ENCODE measurements at regions not wholly inside any gene's neighbourhood (a gene's known extent, or its start where the extent isn't known, plus 50 kb on each side); places are given as distances from the start of the nearest gene placed in this dataset.
"Not testable (repeated sequence)": the region's sequence is repeated elsewhere in the genome, so short reads cannot be mapped to it uniquely, and the experiment has no call there.

DNA sequence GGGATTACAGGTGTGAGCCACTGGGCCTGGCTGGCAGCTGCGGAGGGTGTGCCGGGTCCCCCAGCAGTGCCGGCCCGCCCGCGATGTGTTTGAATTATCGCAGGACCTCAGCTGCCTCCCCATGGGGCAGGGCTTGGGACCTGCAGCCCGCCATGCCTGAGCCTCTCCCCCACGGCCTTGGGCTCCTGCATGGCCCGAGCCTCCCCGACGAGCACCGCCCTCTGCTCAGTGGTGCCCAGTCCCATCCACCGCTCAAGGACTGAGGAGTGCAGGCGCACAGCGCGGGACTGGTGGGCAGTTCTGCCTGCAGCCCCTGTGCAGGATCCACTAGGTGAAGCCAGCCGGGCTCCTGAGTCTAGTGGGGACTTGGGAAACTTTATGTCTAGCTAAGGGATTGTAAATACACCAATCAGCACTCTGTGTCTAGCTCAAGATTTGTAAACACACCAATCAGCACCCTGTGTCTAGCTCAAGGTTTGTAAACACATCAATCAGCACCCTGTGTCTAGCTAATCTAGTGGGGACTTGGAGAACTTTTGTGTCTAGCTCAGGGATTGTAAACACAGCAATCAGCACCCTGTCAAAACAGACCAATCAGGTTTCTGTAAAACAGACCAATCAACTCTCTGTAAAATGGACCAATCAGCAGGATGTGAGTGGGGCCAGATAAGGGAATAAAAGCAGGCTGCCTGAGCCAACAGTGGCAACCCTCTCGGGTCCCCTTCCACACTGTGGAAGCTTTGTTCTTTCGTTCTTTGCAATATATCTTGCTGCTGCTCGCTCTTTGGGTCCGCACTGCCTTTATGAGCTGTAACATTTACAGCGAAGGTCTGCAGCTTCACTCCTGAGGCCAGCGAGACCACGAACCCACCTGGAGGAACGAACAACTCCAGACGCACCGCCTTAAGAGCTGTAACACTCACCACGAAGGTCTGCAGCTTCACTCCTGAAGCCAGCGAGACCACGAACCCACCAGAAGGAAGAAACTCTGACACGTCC lies 287.8 kb downstream of the ALG10 start:
- ATAC-seq (replicated peaks in 6 of 8); H3K27ac ChIP-seq; in situ Hi-C loops (cut with MboI; ENCODE audit: low pct_unique_long_range_greater_than_20kb in 2 of 9, low sequenced_read_pairs in 9 of 9, unreplicated experiment in 9 of 9); H3K4me3 ChIP-seq; H3K4me1 ChIP-seq (replicated peaks in 1 of 2): not testable (repeated sequence)
- WGBS, 10 experiments = 24 to 100% (median 67%) methylated on average over 1 to 15 of the region's 32 CpGs; no CpG with 5 or more reads in 1 of the 10 experiments

DNA sequence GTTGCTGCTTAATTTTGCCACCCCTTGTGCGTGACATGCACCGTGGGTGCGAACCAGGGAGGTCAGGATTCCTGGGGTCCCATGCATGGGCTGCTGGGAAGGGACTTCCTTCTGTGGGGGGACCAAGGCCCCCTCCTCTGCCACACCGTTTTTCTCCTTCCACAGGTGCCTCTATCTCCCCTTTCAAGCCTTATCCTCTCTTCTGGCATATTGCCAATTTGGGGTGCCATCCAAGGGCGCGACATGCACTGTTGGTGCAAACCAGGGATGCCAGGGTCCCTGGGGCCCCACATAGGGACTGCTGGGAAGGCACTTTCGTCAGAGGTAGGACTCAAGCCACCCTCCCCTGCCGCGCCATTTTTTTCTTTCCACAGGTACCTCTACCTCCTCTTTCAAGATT lies 289.0 kb downstream of the ALG10 start:
- no peak for ATAC-seq (replicated peaks in 6 of 8)
- Histone ChIP-seq H3K4me3 (no peak overlapping the region), H3K4me1 (replicated peaks in 1 of 2) (no peaks in the 10 kb centered on the region), H3K27ac (no peak overlapping the region)
- in situ Hi-C loops (cut with MboI; ENCODE audit: low pct_unique_long_range_greater_than_20kb in 2 of 9, low sequenced_read_pairs in 9 of 9, unreplicated experiment in 9 of 9) = no loop called here
- 27 to 100% (median 66%) methylated on average over 1 to 7 of the region's 9 CpGs; no CpG with 5 or more reads in 3 of the 10 experiments for WGBS, 10 experiments

DNA sequence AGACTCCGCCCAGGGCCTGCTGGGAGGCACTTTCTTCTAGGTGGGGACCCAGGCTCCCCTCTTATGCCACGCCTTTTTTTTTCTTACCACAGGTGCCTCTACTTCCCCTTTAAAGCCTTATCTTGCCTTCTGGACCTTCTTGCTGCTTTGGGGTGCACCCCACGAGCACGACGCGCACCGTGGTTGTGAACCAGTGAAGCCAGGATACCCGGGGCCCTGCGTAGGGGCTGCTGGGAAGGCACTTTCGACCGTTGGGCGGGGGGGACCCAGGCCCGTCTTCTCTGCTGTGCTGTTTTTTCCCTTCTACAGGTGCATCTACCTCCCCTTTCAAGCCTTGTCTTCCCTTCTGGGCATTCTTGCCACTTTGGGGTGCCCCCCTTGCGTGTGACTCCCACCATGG lies 305.4 kb downstream of the ALG10 start:
- no peak for ATAC-seq (replicated peaks in 6 of 8)
- in situ Hi-C loops (cut with MboI; ENCODE audit: low pct_unique_long_range_greater_than_20kb in 2 of 9, low sequenced_read_pairs in 9 of 9, unreplicated experiment in 9 of 9) = no loop called here
- Histone ChIP-seq H3K27ac (no peak overlapping the region), H3K4me3 (no peak overlapping the region), H3K4me1 (replicated peaks in 1 of 2) (no peaks in the 10 kb centered on the region)
- WGBS, 10 experiments = 0 to 80% (median 40%) methylated on average over 1 to 2 of the region's 14 CpGs; no CpG with 5 or more reads in 3 of the 10 experiments

DNA sequence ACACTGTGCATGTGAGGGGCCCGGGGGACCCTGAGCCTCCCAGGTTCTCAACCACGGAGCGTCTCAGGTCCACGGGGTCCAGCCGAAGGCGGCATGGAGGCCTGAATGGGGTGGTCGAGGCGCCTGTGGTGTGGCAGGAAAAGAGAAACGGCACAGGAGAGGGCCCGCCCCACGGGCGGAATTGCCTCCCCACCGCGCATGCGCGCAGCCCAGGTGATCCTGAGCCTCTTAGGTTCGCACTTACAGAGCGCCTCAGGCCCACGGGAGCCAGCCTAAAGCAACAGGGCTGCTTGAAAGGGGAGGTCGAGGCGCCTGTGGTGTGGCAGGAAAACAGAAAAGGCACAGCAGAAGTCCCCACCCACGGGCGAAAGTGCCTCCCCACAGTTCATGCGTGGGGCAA lies 311.0 kb downstream of the ALG10 start:
- H3K4me1 ChIP-seq (replicated peaks in 1 of 2) = no peaks in the 10 kb centered on the region
- WGBS, 10 experiments = 0 to 67% (median 22%) methylated on average over 2 to 4 of the region's 24 CpGs; no CpG with 5 or more reads in 7 of the 10 experiments
- ATAC-seq (replicated peaks in 6 of 8) = no peak
- in situ Hi-C loops (cut with MboI; ENCODE audit: low pct_unique_long_range_greater_than_20kb in 2 of 9, low sequenced_read_pairs in 9 of 9, unreplicated experiment in 9 of 9) = no loop called here
- no peak overlapping the region for H3K4me3 ChIP-seq
- H3K27ac ChIP-seq = no peak overlapping the region

DNA sequence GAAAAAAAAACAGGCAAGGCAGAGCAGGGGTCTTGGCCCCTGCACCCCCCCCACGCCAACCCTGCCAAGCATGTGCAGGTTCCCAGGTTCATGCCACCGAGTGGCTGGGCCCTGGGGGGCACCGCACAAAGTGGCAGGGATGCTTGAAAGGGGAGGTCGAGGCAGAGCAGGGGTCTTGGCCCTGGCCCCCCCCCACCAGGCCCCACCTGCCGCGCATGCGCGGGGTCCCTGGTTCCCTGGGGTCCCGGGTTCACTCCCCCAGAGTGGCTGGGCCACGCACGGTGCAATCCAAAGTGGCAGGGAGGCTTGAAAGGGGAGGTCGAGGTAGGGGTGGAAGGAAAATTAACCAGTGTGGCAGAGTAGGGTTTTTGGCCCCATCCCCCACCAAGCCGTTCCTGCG lies 312.2 kb downstream of the ALG10 start:
- ATAC-seq (replicated peaks in 6 of 8) = no peak
- WGBS, 10 experiments = 80 to 100% methylated on average over 1 to 4 of the region's 14 CpGs; no CpG with 5 or more reads in 8 of the 10 experiments

DNA sequence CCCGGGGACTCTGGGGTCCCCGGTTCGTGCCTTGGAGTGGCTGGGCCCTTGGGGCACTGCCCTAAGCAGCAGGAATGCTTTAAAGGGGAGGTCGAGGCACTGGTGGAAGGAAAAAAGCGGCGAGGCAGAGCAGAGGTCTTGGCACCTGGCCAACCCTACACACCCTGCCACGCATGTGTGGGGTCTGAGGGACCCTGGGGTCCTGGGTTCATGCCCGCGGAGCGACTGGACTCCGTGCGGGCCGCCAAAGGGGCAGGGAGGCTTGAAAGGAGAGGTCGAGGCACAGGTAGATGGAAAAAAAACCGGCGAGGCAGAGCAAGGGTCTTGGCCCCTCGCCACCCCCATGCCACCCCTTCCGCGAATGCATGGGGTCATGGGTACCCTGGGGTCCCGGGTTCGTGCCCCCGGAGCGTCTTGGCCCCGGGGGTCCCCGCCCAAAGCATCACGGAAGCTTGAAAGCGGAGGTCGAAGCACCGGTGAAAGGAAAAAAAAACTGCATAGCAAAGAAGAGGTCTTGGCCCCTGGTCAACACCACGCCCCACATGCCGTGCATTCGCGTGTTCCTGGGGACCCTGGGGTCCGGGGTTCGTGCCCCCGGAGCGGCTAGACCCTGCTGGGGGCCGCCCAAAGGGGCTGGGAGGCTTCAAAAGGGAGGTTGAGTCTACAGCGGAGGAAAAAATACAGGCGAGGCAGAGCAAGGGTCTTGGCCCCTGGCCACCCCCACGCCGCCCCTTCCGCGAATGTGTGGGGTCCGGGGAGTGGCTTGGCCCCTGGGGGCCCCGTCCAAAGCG lies 312.9 kb downstream of the ALG10 start:
- in situ Hi-C loops (cut with MboI; ENCODE audit: low pct_unique_long_range_greater_than_20kb in 2 of 9, low sequenced_read_pairs in 9 of 9, unreplicated experiment in 9 of 9) = no loop called here
- H3K27ac ChIP-seq = no peak overlapping the region
- no peak overlapping the region for H3K4me3 ChIP-seq
- WGBS, 10 experiments = 2 to 67% (median 31%) methylated on average over 1 to 12 of the region's 47 CpGs; no CpG with 5 or more reads in 6 of the 10 experiments
- no peaks in the 10 kb centered on the region for H3K4me1 ChIP-seq (replicated peaks in 1 of 2)
- ATAC-seq (replicated peaks in 6 of 8) = no peak

More for the DNA sequence above, 312.2 kb downstream of the ALG10 start:
- Histone ChIP-seq H3K4me3 (no peak overlapping the region), H3K27ac (no peak overlapping the region), H3K4me1 (replicated peaks in 1 of 2) (no peaks in the 10 kb centered on the region)
- in situ Hi-C loops (cut with MboI; ENCODE audit: low pct_unique_long_range_greater_than_20kb in 2 of 9, low sequenced_read_pairs in 9 of 9, unreplicated experiment in 9 of 9) = no loop called here

DNA sequence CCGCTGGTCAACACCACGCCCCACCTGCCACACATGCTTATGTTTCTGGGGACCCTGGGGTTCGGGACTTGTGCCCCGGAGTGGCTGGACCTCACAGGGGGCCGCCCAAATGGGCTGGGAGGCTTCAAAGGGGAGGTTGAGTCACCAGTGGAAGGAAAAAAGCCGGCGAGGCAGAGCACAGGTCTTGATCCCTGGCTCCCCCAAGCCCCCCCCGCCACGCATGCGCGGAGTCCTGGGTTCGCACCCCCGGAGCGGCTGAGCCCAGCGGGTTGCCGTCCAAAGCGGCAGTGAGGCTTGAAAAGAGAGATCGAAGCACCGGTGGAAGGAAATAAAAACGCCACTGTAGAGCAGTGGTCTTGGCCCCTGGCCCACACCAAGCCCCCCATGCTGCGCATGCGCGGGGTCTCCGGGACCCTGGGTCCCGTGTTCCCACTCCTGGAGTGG lies 313.5 kb downstream of the ALG10 start:
- H3K4me3 ChIP-seq = no peak overlapping the region
- H3K27ac ChIP-seq = no peak overlapping the region
- H3K4me1 ChIP-seq (replicated peaks in 1 of 2) = no peaks in the 10 kb centered on the region
- no peak for ATAC-seq (replicated peaks in 6 of 8)
- 20 to 80% (median 38%) methylated on average over 2 to 9 of the region's 25 CpGs; no CpG with 5 or more reads in 4 of the 10 experiments for WGBS, 10 experiments
- in situ Hi-C loops (cut with MboI; ENCODE audit: low pct_unique_long_range_greater_than_20kb in 2 of 9, low sequenced_read_pairs in 9 of 9, unreplicated experiment in 9 of 9) = no loop called here

DNA sequence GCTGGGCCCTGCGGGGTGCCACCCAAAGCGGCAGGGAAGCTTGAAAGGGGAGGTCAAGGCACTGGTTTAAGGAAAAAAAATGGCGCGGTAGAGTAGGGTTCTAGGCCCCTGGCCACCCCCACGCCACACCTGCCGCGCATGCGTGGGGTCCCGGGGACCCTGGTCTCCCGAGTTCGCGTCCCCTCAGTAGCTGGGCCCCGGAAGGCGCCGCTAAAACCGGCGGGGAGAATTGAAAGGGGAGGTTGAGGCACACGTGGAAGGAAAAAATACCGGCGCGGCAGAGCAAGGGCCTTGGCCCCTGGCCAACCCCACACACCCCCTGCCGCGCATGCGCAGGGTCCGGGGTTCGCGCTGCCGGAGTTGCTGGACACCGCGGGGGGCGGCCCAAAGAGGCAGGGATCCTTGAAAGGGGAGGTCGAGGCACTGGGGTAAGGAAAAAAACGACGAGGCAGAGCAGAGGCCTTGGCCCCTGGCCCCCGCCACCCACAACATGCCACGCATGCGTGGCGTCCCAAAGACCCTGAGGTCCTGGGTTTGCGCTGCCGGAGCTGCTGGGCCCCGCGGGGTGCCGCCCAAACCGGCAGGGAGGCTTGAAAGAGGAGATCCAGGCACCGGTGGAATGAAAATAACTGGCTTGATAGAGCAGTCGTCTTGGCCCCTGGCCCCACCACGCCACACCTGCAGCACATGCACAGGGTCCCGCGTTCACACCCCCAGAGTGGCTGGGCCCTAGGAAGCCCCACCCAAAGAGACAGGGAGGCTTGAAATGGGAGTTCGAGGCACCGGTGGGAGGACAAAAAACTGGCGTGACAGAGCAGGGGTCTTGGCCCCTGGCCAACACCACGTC lies 314.5 kb downstream of the ALG10 start:
- Histone ChIP-seq H3K4me3 (no peak overlapping the region), H3K27ac (no peak overlapping the region), H3K4me1 (replicated peaks in 1 of 2) (no peaks in the 10 kb centered on the region)
- in situ Hi-C loops (cut with MboI; ENCODE audit: low pct_unique_long_range_greater_than_20kb in 2 of 9, low sequenced_read_pairs in 9 of 9, unreplicated experiment in 9 of 9) = no loop called here
- WGBS, 10 experiments = 69 to 80% (median 80%) methylated on average over 1 to 9 of the region's 53 CpGs; no CpG with 5 or more reads in 6 of the 10 experiments
- ATAC-seq (replicated peaks in 6 of 8) = no peak

DNA sequence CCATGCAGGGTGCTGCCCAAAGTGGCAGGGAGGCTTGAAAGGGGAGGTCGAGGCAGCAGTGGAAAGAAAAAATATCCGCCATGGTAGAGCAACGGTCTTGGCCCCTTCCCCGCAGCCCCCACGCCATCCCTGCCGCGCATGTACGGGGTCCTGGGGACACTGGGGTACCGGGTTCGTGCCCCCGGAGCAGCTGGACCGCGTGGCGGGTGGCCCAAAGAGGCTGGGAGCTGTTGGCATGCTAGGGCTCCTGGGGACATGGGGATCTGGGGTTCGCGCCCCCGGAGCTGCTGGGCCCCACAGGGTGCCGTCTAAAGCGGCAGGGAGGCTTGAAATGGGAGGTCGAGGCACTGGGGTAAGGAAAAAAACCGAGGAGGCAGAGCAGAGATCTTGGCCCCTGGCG lies 316.5 kb downstream of the ALG10 start:
- H3K4me1 ChIP-seq (replicated peaks in 1 of 2) = no peaks in the 10 kb centered on the region
- no peak overlapping the region for H3K27ac ChIP-seq
- ATAC-seq (replicated peaks in 6 of 8) = no peak
- in situ Hi-C loops (cut with MboI; ENCODE audit: low pct_unique_long_range_greater_than_20kb in 2 of 9, low sequenced_read_pairs in 9 of 9, unreplicated experiment in 9 of 9) = no loop called here
- 43 to 53% (median 50%) methylated on average over 1 to 14 of the region's 22 CpGs; no CpG with 5 or more reads in 7 of the 10 experiments for WGBS, 10 experiments
- H3K4me3 ChIP-seq = no peak overlapping the region

DNA sequence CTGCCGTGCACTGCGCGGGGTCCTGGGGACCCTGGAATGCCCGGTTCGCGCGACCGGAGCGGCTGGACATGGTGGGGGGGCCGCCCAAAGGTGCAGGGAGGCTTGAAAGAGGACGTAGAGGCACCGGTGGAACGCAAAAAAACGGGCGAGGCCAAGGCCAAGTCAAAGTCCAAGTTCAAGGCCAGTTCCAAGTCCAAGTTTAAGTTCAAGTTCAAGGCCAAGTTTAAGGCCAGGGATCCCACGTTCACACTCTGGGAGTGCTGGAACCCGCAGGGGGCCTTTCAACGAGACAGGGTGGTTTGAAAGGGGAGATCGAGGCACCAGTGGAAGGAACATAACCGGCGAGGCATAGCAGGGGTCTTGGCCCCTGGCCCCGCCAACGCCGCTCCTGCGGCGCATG lies 317.6 kb downstream of the ALG10 start:
- Histone ChIP-seq H3K4me1 (replicated peaks in 1 of 2) (no peaks in the 10 kb centered on the region), H3K4me3 (no peak overlapping the region), H3K27ac (no peak overlapping the region)
- 35 to 100% (median 80%) methylated on average over 1 to 13 of the region's 26 CpGs; no CpG with 5 or more reads in 5 of the 10 experiments for WGBS, 10 experiments
- no peak for ATAC-seq (replicated peaks in 6 of 8)
- in situ Hi-C loops (cut with MboI; ENCODE audit: low pct_unique_long_range_greater_than_20kb in 2 of 9, low sequenced_read_pairs in 9 of 9, unreplicated experiment in 9 of 9) = no loop called here

DNA sequence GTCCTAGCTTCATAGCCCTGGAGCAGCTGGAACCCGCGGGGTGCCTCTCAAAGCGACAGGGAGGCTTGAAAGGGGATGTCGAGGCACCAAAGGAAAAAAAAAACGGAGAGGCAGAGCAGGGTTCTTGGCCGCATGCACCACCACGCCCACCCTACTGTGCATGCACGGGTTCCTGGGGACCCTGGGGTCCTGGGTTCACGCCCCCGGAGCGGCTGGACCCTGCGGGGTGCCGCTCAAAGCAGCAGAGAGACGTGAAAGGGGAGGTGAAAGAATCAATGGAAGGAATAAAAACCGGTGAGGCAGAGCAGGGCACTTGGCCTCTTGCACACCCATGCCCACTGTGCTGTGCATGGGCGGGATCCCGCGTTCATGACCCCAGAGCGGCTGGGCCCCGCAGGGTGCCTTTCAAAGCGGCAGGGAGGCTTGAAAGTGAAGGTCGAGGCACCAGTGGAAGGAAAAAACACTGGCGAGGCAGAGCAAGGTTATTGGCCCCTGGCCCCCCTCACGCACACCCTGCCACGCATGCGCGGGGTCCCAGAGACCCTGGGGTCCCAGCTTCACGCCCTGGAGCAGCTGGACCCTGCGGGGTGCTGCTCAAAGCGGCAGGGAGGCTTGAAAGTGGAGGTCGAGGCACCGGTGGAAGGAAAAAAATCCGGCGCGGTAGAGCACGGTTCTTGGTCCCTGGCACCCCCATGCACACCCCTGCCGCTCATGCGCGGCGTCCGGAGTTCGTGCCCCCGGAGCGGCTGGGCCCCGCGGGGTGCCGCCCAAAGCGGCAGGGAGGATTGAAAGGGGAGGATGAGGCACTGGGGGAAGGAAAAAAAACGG lies 318.5 kb downstream of the ALG10 start:
- 0 to 100% (median 20%) methylated on average over 1 to 5 of the region's 49 CpGs; no CpG with 5 or more reads in 5 of the 10 experiments for WGBS, 10 experiments
- H3K27ac ChIP-seq = no peak overlapping the region
- H3K4me3 ChIP-seq = no peak overlapping the region
- no peak for ATAC-seq (replicated peaks in 6 of 8)
- no peaks in the 10 kb centered on the region for H3K4me1 ChIP-seq (replicated peaks in 1 of 2)
- in situ Hi-C loops (cut with MboI; ENCODE audit: low pct_unique_long_range_greater_than_20kb in 2 of 9, low sequenced_read_pairs in 9 of 9, unreplicated experiment in 9 of 9) = no loop called here

DNA sequence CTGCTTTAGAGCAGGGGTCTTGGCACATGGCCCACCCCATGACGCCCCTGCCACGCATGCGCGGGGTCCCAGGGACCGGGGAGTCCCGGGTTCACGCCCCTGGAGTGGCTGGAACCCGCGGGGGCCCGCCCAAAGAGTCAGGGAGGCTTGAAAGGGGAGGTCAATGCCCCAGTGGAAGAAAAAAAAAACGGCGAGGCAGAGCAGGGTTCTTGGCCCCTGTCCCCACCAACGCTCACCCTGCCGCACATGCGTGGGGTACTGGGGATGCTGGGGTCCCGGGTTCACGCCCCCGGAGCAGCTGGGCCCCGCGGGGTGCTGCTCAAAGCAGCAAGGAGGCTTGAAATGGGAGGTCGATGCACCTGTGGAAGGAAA lies 319.1 kb downstream of the ALG10 start:
- in situ Hi-C loops (cut with MboI; ENCODE audit: low pct_unique_long_range_greater_than_20kb in 2 of 9, low sequenced_read_pairs in 9 of 9, unreplicated experiment in 9 of 9) = no loop called here
- no peak for ATAC-seq (replicated peaks in 6 of 8)
- Histone ChIP-seq H3K27ac (no peak overlapping the region), H3K4me1 (replicated peaks in 1 of 2) (no peaks in the 10 kb centered on the region), H3K4me3 (no peak overlapping the region)
- 38% methylated on average over 4 of the region's 21 CpGs; no CpG with 5 or more reads in 9 of the 10 experiments for WGBS, 10 experiments

All from motor neuron (in vitro differentiated cells).